PC-3 (cell line): ENCODE measurements at regions not wholly inside any gene's neighbourhood (a gene's known extent, or its start where the extent isn't known, plus 50 kb on each side); places are given as distances from the start of the nearest gene placed in this dataset.

Source experiments
- ATAC-seq: fragments of 200-7000 bp; cut with Tn5 transposase; 2 replicates; pipeline ENCODE4 v1.9.1; 2020; ENCODE audit warnings: mild to moderate bottlenecking, moderate library complexity
- BruUV-seq: library from RNA; stranded (reverse); fragments of 400-500 nt; replicated peaks from 2 replicates; lab custom pipeline; 2021; lab: Mats Ljungman, UMichigan
- CTCF ChIA-PET: fragments of 300-600 bp; sonication (Branson Sonifier 250); formaldehyde crosslinking; loops from one replicate; lab custom pipeline; 2022; ENCODE audit warnings: antibody characterized with exemption; lab: Charles Lee
- POLR2A ChIA-PET: fragments of 300-600 bp; sonication (Branson Sonifier 250); formaldehyde crosslinking; loops from one replicate; lab custom pipeline; 2022; ENCODE audit warnings: antibody characterized with exemption; ENCODE audit not compliant: unreplicated experiment; lab: Charles Lee
- DNase-seq: peaks from one replicate; pipeline ENCODE4 v3.0.0-alpha.2; 2015
- H2AFZ ChIP-seq: fragments of 300-600 bp; sonication (generic); 2 replicates; pipeline ENCODE4 v1.6.0; 2016; ENCODE audit warnings: antibody characterized with exemption, low read length
- H3F3A ChIP-seq: fragments of 300-600 bp; sonication (generic); one replicate; pipeline ENCODE4 v1.6.0; 2017; ENCODE audit warnings: antibody characterized with exemption, low read length, control low read depth, mild to moderate bottlenecking; ENCODE audit not compliant: unreplicated experiment
- H3K27ac ChIP-seq: fragments of 300-600 bp; sonication (generic); 2 replicates; pipeline ENCODE4 v1.5.1; 2016; ENCODE audit warnings: mild to moderate bottlenecking, low read length
- H3K27me3 ChIP-seq: fragments of 300-600 bp; sonication (generic); 2 replicates; pipeline ENCODE4 v1.6.1; 2016; ENCODE audit warnings: low read length, mixed read lengths
- H3K36me3 ChIP-seq: fragments of 300-600 bp; sonication (generic); 2 replicates; pipeline ENCODE4 v1.6.1; 2016; ENCODE audit warnings: low read depth, mixed run types, low read length, mixed read lengths
- H3K4me1 ChIP-seq: fragments of 300-600 bp; sonication (generic); 2 replicates; pipeline ENCODE4 v1.5.1; 2016; ENCODE audit warnings: low read length; ENCODE audit not compliant: insufficient read depth
- H3K4me2 ChIP-seq: fragments of 300-600 bp; sonication (generic); 2 replicates; pipeline ENCODE4 v1.6.0; 2016; ENCODE audit warnings: low read length
- H3K4me3 ChIP-seq: fragments of 300-600 bp; sonication (generic); 2 replicates; pipeline ENCODE4 v1.5.1; 2016; ENCODE audit warnings: mild to moderate bottlenecking, low read length, mixed read lengths
- H3K79me2 ChIP-seq: fragments of 300-600 bp; sonication (generic); 2 replicates; pipeline ENCODE4 v1.6.1; 2017; ENCODE audit warnings: low read length, mixed read lengths
- H3K9ac ChIP-seq: fragments of 300-600 bp; sonication (generic); 2 replicates; pipeline ENCODE4 v1.6.0; 2016; ENCODE audit warnings: mild to moderate bottlenecking, low read length
- H3K9me2 ChIP-seq: fragments of 300-600 bp; sonication (generic); replicated peaks from 2 replicates; pipeline ENCODE4 v1.6.1; 2016; ENCODE audit warnings: mixed run types, low read length, mixed read lengths
- H3K9me3 ChIP-seq: fragments of 300-600 bp; sonication (generic); 2 replicates; pipeline ENCODE4 v1.6.1; 2016; ENCODE audit warnings: low read length, mixed read lengths
- H4K20me1 ChIP-seq: fragments of 300-600 bp; sonication (generic); 2 replicates; pipeline ENCODE4 v1.6.1; 2016; ENCODE audit warnings: low read length, mixed read lengths
- CTCF ChIP-seq: fragments of 300-600 bp; sonication (generic); conservative IDR thresholded peaks from 2 replicates; pipeline ENCODE4 v1.5.1; 2017; ENCODE audit warnings: antibody characterized with exemption, low read depth, mild to moderate bottlenecking, low read length
- EZH2 ChIP-seq: fragments of 300-600 bp; sonication (generic); IDR thresholded peaks from one replicate; pipeline ENCODE4 v1.6.1; 2017; ENCODE audit warnings: antibody characterized with exemption, mild to moderate bottlenecking, low read length; ENCODE audit not compliant: unreplicated experiment
- EZH2phosphoT487 ChIP-seq: fragments of 300-600 bp; sonication (generic); IDR thresholded peaks from 2 replicates; pipeline ENCODE4 v1.6.1; 2018; ENCODE audit warnings: mild to moderate bottlenecking, antibody characterized with exemption, low read length, borderline replicate concordance
- intact Hi-C: fragments of 100-400 bp; cut with micrococcal nuclease; formaldehyde crosslinking; loops from 2 replicates; pipeline ENCODE4 v1.9.0; 2023

- H3K79me2 ChIP-seq: no peaks in the 10 kb centered on the region
Observed at GRCh38 chrX:40279091-40279430, 181.3 kb upstream of the BCOR start.

GRCh38 chrX:40278340-40279090 lies 180.8 kb upstream of the BCOR start:
- no peaks in the 10 kb centered on the region for H3K79me2 ChIP-seq
- no peak for ATAC-seq
- CTCF ChIA-PET: no interaction called here
- intact Hi-C loops: no loop called here
- H3K4me3 ChIP-seq: no peak overlapping the region
- H3K27me3 ChIP-seq: no peaks in the 10 kb centered on the region
- no TSS peak for BruUV-seq
- no peak for DNase-seq
- no peaks in the 10 kb centered on the region for H4K20me1 ChIP-seq
- POLR2A ChIA-PET: no interaction called here
- no peak overlapping the region for H3K4me2 ChIP-seq
- no peaks in the 10 kb centered on the region for H3F3A ChIP-seq
- no peaks in the 10 kb centered on the region for H3K9me2 ChIP-seq
- no peaks in the 10 kb centered on the region for H3K4me1 ChIP-seq
- no peaks in the 10 kb centered on the region for H3K9me3 ChIP-seq
- TF ChIP-seq EZH2phosphoT487 (no peak), EZH2 (no peak), CTCF (no peak)
- no peaks in the 10 kb centered on the region for H3K36me3 ChIP-seq
- H3K9ac ChIP-seq: no peak overlapping the region
- H3K27ac ChIP-seq: no peak overlapping the region
- no peak overlapping the region for H2AFZ ChIP-seq

More at GRCh38 chrX:40279091-40279430, 181.3 kb upstream of the BCOR start:
- ChIA-PET POLR2A (no interaction called here), CTCF (no interaction called here)
- no peak for TF ChIP-seq EZH2phosphoT487
- no peak for TF ChIP-seq EZH2
- TF ChIP-seq CTCF: no peak
- H3K27me3 ChIP-seq: no peaks in the 10 kb centered on the region
- H3K4me3 ChIP-seq: no peak overlapping the region
- no peak overlapping the region for H3K9ac ChIP-seq
- no peaks in the 10 kb centered on the region for H3F3A ChIP-seq
- H3K4me2 ChIP-seq: no peak overlapping the region
- H3K9me3 ChIP-seq: no peaks in the 10 kb centered on the region
- H3K36me3 ChIP-seq: no peaks in the 10 kb centered on the region
- no peak overlapping the region for H3K27ac ChIP-seq
- no peak for ATAC-seq
- intact Hi-C loops: no loop called here
- no peak overlapping the region for H2AFZ ChIP-seq
- DNase-seq: no peak
- no peaks in the 10 kb centered on the region for H3K9me2 ChIP-seq
- no peaks in the 10 kb centered on the region for H4K20me1 ChIP-seq
- H3K4me1 ChIP-seq: no peaks in the 10 kb centered on the region
- BruUV-seq: no TSS peak

GRCh38 chrX:40277672-40278071 lies 179.9 kb upstream of the BCOR start:
- intact Hi-C loops: no loop called here
- Histone ChIP-seq H3K79me2 (no peaks in the 10 kb centered on the region), H3K9ac (no peak overlapping the region), H3K4me1 (no peaks in the 10 kb centered on the region), H3K9me2 (no peaks in the 10 kb centered on the region), H3K27me3 (no peaks in the 10 kb centered on the region), H3K4me3 (no peak overlapping the region), H4K20me1 (no peaks in the 10 kb centered on the region), H3F3A (no peaks in the 10 kb centered on the region), H3K4me2 (no peak overlapping the region), H2AFZ (no peak overlapping the region), H3K9me3 (no peaks in the 10 kb centered on the region), H3K27ac (no peak overlapping the region), H3K36me3 (no peaks in the 10 kb centered on the region)
- TF ChIP-seq CTCF (no peak), EZH2 (no peak)
- no peak for ATAC-seq
- POLR2A ChIA-PET: no interaction called here
- no TSS peak for BruUV-seq
- no peak for DNase-seq
- CTCF ChIA-PET: no interaction called here
